ENCODE measurements at regions not wholly inside any gene's neighbourhood (a gene's known extent, or its start where the extent isn't known, plus 50 kb on each side); places are given as distances from the start of the nearest gene placed in this dataset.

DNA sequence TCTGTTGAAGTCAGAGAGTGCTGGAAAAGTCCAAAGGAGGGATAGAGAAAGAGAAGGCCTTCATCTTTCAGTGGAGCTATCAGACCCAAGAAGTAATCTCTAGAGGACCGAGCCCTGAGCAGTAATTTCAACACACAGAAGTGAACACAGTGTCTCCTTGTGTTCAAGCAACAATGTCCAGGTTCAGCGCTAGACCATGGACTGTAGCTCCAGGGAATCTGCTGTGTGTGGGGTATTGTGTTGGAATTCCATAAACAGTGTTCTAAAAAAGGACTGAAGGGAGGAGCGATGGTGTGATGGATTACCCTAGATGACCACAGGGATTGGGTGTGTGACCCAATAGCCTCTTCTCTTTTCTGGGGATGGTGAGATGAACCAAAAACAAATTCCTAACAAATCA lies 165.9 kb downstream of the BLID start:
- Histone ChIP-seq H3K9ac (ENCODE audit: low read length) (no peak overlapping the region), H4K20me1 (ENCODE audit: control insufficient read depth, insufficient read depth, low read length, poor library complexity, severe bottlenecking) (no peaks in the 10 kb centered on the region), H2AFZ (ENCODE audit: insufficient read depth, low read depth, low read length, poor library complexity, severe bottlenecking) (no peak overlapping the region), H3K4me2 (replicated peaks; ENCODE audit: low read depth, low read length, poor library complexity, severe bottlenecking) (no peak overlapping the region), H3K79me2 (ENCODE audit: control insufficient read depth, insufficient read depth, low read length) (no peaks in the 10 kb centered on the region), H3K9me3 (ENCODE audit: control extremely low read depth in 1 of 3, control insufficient read depth in 2 of 3, insufficient read depth in 1 of 3, low read length in 2 of 3) (peaks cover 0 to 4% (median 0%) of the 10 kb centered on the region in 3 donors), H3K4me1 (ENCODE audit: control insufficient read depth in 2 of 2, insufficient read depth in 2 of 2, low read length in 2 of 2) (no peaks in the 10 kb centered on the region), H3K27ac (ENCODE audit: low read length in 2 of 2) (no peak overlapping the region), H3K36me3 (replicated peaks in 1 of 2; ENCODE audit: control extremely low read depth in 1 of 2, control insufficient read depth in 1 of 2, extremely low read depth in 1 of 2, insufficient read depth in 2 of 2, low read length in 1 of 2) (no peaks in the 10 kb centered on the region), H3K4me3 (ENCODE audit: control extremely low read depth in 1 of 5, extremely low read depth in 1 of 5, insufficient read depth in 1 of 5, low read depth in 2 of 5, low read length in 4 of 5) (no peak overlapping the region), H3K27me3 (replicated peaks in 1 of 4; ENCODE audit: control extremely low read depth in 1 of 4, control insufficient read depth in 3 of 4, insufficient read depth in 4 of 4, low read length in 3 of 4) (peaks cover 0 to 8% (median 0%) of the 10 kb centered on the region in 4 experiments)
- TF ChIP-seq CTCF (IDR thresholded peaks at IDR 0.05): no peak
- no peak for TF ChIP-seq EZH2 (IDR thresholded peaks at IDR 0.05; ENCODE audit: borderline replicate concordance, insufficient read depth, low read depth, low read length, poor library complexity, severe bottlenecking)
- no peaks in the 10 kb centered on the region for H3K9me3 Mint-ChIP-seq (ENCODE audit: insufficient read depth)
- intact Hi-C loops (cut with micrococcal nuclease): no loop called here
- H3K4me1 Mint-ChIP-seq: no peaks in the 10 kb centered on the region
- WGBS (ENCODE audit: insufficient coverage): 95% methylated on average over 2 of the region's 3 CpGs
- DNase-seq (no peak), ATAC-seq (ENCODE audit: low read depth) (no peak)
- ChIA-PET POLR2A (no interaction called here), CTCF (no interaction called here)
- peaks cover 10% of the 10 kb centered on the region for H3K27me3 Mint-ChIP-seq
- H3K27ac Mint-ChIP-seq: no peak overlapping the region
- H3K4me3 Mint-ChIP-seq: no peak overlapping the region

- WGBS (ENCODE audit: insufficient coverage): 100% methylated on average over 1 of the region's 3 CpGs
- no peak for ATAC-seq (ENCODE audit: low read depth)
These were observed 169.5 kb downstream of the BLID start for GRCh38 chr11:121946514-121946913.

More at GRCh38 chr11:121946514-121946913, 169.5 kb downstream of the BLID start:
- Histone ChIP-seq H3K9ac (ENCODE audit: low read length) (no peak overlapping the region), H3K79me2 (ENCODE audit: control insufficient read depth, insufficient read depth, low read length) (no peaks in the 10 kb centered on the region), H3K27ac (ENCODE audit: low read length in 2 of 2) (no peak overlapping the region), H3K4me3 (ENCODE audit: control extremely low read depth in 1 of 5, extremely low read depth in 1 of 5, insufficient read depth in 1 of 5, low read depth in 2 of 5, low read length in 4 of 5) (no peak overlapping the region), H3K36me3 (replicated peaks in 1 of 2; ENCODE audit: control extremely low read depth in 1 of 2, control insufficient read depth in 1 of 2, extremely low read depth in 1 of 2, insufficient read depth in 2 of 2, low read length in 1 of 2) (no peaks in the 10 kb centered on the region), H2AFZ (ENCODE audit: insufficient read depth, low read depth, low read length, poor library complexity, severe bottlenecking) (no peak overlapping the region), H3K4me2 (replicated peaks; ENCODE audit: low read depth, low read length, poor library complexity, severe bottlenecking) (no peak overlapping the region), H4K20me1 (ENCODE audit: control insufficient read depth, insufficient read depth, low read length, poor library complexity, severe bottlenecking) (no peaks in the 10 kb centered on the region), H3K9me3 (ENCODE audit: control extremely low read depth in 1 of 3, control insufficient read depth in 2 of 3, insufficient read depth in 1 of 3, low read length in 2 of 3) (peaks cover 0 to 4% (median 0%) of the 10 kb centered on the region in 3 donors), H3K27me3 (replicated peaks in 1 of 4; ENCODE audit: control extremely low read depth in 1 of 4, control insufficient read depth in 3 of 4, insufficient read depth in 4 of 4, low read length in 3 of 4) (no peaks in the 10 kb centered on the region), H3K4me1 (ENCODE audit: control insufficient read depth in 2 of 2, insufficient read depth in 2 of 2, low read length in 2 of 2) (no peaks in the 10 kb centered on the region)
- intact Hi-C loops (cut with micrococcal nuclease): no loop called here
- ChIA-PET CTCF (no interaction called here), POLR2A (no interaction called here)
- Mint-ChIP-seq H3K27ac (no peak overlapping the region), H3K4me3 (no peak overlapping the region), H3K27me3 (peaks cover 6% of the 10 kb centered on the region), H3K4me1 (no peaks in the 10 kb centered on the region), H3K9me3 (ENCODE audit: insufficient read depth) (no peaks in the 10 kb centered on the region)
- DNase-seq: no peak
- TF ChIP-seq CTCF (IDR thresholded peaks at IDR 0.05) (no peak), EZH2 (IDR thresholded peaks at IDR 0.05; ENCODE audit: borderline replicate concordance, insufficient read depth, low read depth, low read length, poor library complexity, severe bottlenecking) (no peak)
